SK-MEL-5 (cell line): ENCODE measurements at regions not wholly inside any gene's neighbourhood (a gene's known extent, or its start where the extent isn't known, plus 50 kb on each side); places are given as distances from the start of the nearest gene placed in this dataset.
A peak's percentile ranks its signal among the peaks of the same experiment; 100 is the strongest.
"Not testable (repeated sequence)": the region's sequence is repeated elsewhere in the genome, so short reads cannot be mapped to it uniquely, and the experiment has no call there.

ENCODE experiments used
- DNase-seq: peaks from one replicate; pipeline ENCODE4 v3.0.0-alpha.2; 2016; ENCODE audit warnings: low read depth, low spot score
- in situ Hi-C: cut with HindIII; loops from 2 replicates; pipeline ENCODE4 v1.10.0; 2016; ENCODE audit warnings: low sequenced_read_pairs, high pct_unique_total_duplicates, low pct_unique_long_range_greater_than_20kb

DNA sequence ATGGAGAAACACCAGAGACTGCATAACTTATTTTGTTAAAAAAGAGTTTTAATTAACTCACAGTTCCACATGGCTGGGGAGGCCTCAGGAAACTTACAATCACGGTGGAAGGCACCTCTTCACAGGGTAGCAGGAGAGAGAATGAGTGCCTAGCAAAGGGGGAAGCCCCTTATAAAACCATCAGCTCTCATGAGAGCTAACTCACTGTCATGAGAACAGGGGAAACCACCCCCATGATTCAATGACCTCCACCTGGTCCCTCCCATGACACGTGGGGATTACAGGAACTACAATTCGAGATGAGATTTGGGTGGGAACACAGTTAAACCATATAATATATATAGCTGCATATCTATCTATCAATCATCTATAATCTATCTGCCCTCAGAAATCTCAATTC is 153.1 kb upstream of the PROK2 start:
- in situ Hi-C loops, DNase-seq: not testable (repeated sequence)

- DNase-seq, result no peak
Measured at GRCh38 chr3:71936681-71937080, 151.7 kb upstream of the PROK2 start.

DNA sequence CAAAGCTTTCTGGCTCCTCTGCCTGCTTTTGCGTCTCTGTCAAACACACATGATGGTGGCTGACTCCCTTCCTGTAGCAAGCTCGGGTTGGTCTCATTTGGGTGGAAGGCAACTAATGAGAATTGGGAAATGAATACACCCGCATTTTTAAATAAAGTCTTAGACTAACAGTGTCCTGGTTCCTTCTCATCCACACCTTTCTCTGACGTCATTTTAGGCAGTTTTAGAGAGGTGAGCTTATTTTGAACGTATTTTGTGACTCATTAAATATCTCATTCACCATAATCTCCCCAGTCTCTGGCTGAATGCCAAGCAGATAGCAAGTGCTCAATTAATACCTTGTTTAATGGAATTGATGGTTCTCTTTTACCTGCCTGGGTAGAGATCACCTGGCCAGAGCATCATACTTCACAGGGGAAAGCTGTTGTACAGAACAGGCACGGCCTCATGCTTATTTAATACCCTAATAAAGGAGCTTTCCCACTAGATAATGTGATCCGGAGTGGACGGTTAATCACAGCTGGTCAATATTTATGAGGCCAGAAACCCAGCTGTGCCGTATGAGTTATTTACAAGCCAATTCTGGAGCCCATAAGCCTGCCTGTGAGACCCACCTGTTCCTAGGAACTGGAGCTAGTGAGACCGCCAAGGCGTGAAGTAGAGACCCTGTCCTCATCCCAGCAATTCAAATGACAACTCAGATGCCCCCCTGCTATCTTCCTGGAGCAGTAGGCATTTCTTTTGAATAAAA is 149.7 kb upstream of the PROK2 start:
- in situ Hi-C loops, result no loop called here
- DNase-seq, result no peak

More at GRCh38 chr3:71936681-71937080, 151.7 kb upstream of the PROK2 start:
- in situ Hi-C loops, result no loop called here

GRCh38 chr3:71931922-71932321 is 147.0 kb upstream of the PROK2 start:
- no peak for DNase-seq
- in situ Hi-C loops, result no loop called here

- in situ Hi-C loops, result no loop called here
- DNase-seq, result peak; percentile 36
Measured at GRCh38 chr3:71930056-71930991, 145.4 kb upstream of the PROK2 start.

- in situ Hi-C loops, result no loop called here
- no peak for DNase-seq
Measured at GRCh38 chr3:71928212-71928611, 143.3 kb upstream of the PROK2 start.

GRCh38 chr3:71927505-71928066 is 142.6 kb upstream of the PROK2 start:
- in situ Hi-C loops, result no loop called here
- DNase-seq, result no peak

DNA sequence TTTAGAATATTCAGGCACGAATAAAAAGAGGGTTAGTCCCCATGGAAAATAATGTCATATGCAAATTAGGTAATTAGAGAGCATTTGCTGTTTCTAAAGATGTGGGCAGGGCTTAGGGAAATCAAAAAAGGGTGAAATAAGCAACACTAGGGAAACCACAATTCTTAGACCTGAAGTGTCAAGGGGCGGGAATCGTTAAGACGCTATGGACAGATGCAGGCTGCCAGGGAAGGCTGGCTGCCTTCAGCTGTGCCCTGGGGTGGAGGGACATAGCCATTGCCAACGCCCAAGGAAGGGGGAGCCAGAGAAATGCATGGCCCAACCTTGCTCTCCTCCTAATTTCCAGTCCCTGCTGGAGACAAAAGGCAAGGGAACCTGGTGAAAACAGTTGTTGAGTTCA is 141.7 kb upstream of the PROK2 start:
- in situ Hi-C loops, result no loop called here
- DNase-seq, result no peak

DNA sequence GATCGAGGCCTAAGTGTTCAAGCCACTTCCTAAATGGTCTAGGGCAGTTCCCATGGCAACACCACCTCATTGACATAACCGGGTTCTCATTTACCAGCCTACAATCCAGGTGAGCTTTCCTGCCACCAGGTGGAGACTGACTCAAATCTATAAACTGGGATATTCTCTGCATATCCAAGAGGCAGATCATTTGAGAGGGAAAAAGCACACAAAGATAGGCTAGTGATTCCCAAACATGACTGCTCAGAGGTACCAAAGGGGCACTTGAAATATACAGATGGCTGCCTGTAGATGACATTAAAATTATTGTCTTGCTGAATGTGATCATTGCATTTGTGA is 141.3 kb upstream of the PROK2 start:
- peak; percentile 19 for DNase-seq
- in situ Hi-C loops, result no loop called here

DNA sequence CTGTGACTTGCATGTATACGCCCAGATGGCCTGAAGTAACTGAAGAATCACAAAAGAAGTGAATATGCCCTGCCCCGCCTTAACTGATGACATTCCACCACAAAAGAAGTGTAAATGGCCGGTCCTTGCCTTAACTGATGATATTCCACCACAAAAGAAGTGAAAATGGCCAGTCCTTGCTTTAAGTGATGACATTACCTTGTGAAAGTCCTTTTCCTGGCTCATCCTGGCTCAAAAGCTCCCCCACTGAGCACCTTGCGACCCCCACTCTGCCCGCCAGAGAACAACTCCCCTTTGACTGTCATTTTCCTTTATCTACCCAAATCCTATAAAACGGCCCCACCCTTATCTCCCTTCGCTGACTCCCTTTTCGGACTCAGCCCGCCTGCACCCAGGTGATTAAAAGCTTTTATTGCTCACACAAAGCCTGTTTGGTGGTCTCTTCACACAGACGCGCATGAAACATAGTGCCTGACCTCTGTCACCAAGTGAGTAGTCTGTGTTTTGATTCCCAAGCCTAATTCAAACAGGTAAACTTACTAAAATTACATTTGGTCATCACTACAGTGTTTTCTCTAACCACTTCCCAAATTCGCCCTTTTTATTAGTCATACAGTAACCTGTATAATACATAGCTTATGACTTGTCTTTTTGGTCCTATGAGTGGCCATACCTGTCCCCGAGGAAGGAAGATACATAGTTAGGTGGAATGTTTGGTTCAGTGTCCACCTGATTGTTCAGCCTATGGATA is 140.7 kb upstream of the PROK2 start:
- in situ Hi-C loops, DNase-seq: not testable (repeated sequence)

- peak; percentile 52 for DNase-seq
- in situ Hi-C loops, result no loop called here
Measured at GRCh38 chr3:71924721-71925120, 139.8 kb upstream of the PROK2 start.

DNA sequence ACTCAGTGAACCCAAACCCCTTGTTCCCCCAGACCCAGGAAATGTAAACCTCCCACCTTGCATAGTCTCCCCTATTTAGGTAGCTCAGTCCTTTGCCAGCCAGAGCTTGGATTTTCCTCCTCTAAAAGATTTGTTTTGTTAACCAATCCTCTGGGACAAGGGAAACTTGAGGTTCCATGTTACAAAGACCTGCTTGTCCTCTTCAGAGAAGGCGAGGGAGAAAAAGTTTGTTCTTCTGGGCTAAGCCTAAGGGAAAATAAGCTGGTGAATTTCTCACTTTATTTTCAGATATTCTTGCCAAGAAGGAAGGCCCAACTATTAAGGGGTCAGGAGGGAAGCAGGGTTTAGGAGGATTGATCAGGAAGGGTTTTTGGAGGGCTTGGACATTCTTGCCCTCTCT is 136.1 kb upstream of the PROK2 start:
- peak; percentile 39 for DNase-seq
- in situ Hi-C loops, result no loop called here

DNA sequence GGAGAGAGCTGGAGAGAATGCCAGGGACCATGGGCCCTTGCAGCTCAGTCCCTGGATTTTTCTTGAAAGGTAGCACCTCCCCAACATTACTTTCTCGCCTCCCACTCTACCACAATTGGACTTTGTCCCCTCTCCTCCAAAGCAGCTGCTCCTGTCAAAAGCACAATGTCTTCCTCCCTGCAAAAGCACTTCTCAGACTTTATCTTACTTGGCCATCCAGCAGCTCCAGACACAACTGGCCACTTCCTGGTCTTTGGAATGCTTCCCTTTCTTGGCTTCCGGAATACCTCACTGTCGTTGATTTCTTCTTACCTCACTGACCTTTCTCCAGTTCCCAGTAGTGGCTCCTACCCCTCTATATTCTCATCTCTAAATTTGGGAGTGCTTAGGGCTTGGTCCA is 134.6 kb upstream of the PROK2 start:
- in situ Hi-C loops, result no loop called here

DNA sequence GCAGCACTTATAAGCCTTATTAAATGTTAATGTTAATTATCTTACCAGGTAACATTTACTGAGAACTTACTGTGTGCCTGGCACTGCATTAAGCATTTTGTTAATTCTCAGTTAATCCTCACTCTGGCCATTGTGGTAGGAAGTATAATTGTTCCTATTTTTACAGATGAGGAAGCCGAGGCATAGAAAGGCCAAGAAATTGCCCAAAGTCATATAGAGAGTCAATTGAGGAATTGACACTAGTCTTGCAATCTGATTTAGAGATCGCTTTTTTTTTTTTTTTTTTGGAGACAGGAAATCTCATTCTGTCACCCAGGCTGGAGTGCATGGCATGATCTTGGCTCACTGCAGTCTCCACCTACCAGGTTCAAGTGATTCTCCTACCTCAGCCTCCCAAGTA is 132.6 kb upstream of the PROK2 start:
- no peak for DNase-seq
- in situ Hi-C loops, result no loop called here

More for the DNA sequence above, 134.6 kb upstream of the PROK2 start:
- no peak for DNase-seq

DNA sequence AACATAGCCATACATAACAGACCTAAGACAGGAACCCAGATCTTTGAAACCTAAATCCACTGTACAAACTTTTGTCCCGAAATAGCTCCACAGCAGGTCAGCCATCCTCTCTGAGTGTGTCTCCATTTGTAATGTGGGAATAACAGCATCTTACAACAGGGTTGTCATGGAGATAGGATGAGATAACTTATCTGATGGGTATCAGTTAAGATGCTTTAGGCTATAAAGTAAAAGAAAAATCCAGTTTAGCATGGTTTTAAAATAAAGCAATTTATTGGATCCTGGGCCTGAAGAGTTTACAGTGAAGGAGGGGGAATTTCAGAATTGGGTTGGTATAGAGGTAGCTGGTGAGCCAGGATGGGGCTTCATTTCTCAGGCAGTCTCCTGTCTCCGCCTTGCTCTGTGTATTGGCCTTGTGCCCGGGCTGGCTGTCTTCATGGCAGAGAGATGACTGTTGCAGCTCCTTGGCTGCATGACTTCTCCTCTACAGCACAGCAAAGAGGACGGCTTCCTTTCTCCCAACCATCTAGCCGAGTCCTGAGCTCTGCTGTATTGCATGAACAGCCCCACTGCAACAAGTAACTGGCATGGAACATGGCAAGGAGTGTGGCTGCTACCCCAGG is 131.9 kb upstream of the PROK2 start:
- in situ Hi-C loops, result no loop called here
- no peak for DNase-seq

DNA sequence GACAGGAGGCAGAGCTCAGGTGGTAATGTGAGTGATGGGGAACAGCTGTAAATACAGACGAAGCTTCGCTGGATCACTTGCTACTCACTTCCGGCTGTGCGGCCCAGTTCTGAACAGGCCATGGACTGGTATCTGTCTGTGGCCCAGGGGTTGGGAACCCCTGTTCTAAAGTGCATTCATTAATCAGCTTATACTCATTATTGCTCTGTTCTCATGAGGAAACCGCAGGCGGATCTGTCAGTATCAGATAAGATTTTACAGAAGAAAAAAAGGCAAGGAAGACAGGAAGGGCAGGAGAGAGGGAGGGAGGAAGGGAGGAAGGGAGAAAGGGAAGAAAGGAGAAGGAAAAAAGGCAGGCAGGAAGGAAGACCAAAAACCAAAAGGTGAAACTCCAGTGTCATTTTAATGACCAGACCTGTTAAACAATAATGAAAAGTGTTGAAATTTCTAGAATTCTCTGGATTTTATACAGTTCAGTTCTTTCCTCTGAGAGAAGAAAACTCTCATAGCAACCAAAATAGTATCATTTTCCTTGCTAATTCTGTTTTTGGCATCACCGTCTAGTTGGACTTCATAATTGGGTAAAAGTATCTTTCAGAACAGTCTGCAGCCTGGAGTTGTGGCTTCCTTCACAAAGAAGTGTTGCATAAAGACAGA is 128.0 kb upstream of the PROK2 start:
- in situ Hi-C loops, result no loop called here
- DNase-seq, result no peak

DNA sequence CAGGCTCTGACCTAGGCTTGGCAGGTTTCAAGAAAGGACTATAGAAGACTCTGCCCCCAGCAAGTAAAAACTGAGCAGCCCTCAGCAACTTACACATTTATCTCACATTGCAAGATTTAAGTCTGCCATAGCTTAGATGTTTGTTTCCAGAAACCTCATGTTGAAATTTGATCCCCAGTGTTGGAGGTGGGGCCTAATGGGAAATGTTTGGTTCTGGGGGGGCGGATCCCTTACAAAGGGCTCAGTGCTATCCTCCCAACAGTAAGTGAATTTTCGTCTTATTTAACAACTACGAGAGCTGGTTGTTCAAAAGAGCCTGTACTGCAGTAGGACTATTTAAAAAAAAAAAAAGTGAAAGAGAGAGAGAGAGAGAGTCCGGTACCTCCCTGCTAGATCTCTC is 125.2 kb upstream of the PROK2 start:
- DNase-seq, result no peak
- in situ Hi-C loops, result no loop called here
